CD14-positive monocyte (primary cell): ENCODE measurements at regions not wholly inside any gene's neighbourhood (a gene's known extent, or its start where the extent isn't known, plus 50 kb on each side); places are given as distances from the start of the nearest gene placed in this dataset.

Experiments
- DNase-seq, 3 donors: peaks; one replicate each; pipeline ENCODE4 v3.0.0-alpha.2; 2011 to 2022
- H2AFZ ChIP-seq: 2 replicates; pipeline ENCODE4 v1.6.0; 2012; ENCODE audit warnings: mild to moderate bottlenecking, low read depth, low read length, inconsistent platforms; ENCODE audit not compliant: insufficient read depth, poor library complexity, severe bottlenecking
- H3K27ac ChIP-seq, 2 donors: 1 replicate in 1 of 2; 2 replicates in 1 of 2; pipeline ENCODE4 v1.5.1; 2012 to 2013; ENCODE audit warnings: low read length in 2 of 2, control low read depth in 1 of 2, inconsistent platforms in 1 of 2, low read depth in 1 of 2, mild to moderate bottlenecking in 1 of 2
- H3K27me3 ChIP-seq, 2 donors: one replicate each; pipeline versions ENCODE4 v1.6.0 to v1.6.1; 2011 to 2013; ENCODE audit warnings: low read length in 2 of 2; ENCODE audit not compliant: control insufficient read depth in 2 of 2, insufficient read depth in 2 of 2
- H3K36me3 ChIP-seq, 2 donors: replicated peaks in 1 of 2; 1 replicate in 1 of 2; 2 replicates in 1 of 2; pipeline versions ENCODE4 v1.5.1 to v1.6.1; 2012 to 2013; ENCODE audit warnings: low read length in 2 of 2, control low read depth in 1 of 2, inconsistent platforms in 1 of 2, mild to moderate bottlenecking in 1 of 2; ENCODE audit not compliant: insufficient read depth in 2 of 2, control insufficient read depth in 1 of 2
- H3K4me1 ChIP-seq, 2 donors: 1 replicate in 1 of 2; 2 replicates in 1 of 2; pipeline versions ENCODE4 v1.5.1 to v1.6.1; 2012 to 2013; ENCODE audit warnings: low read length in 2 of 2, control low read depth in 1 of 2, inconsistent platforms in 1 of 2, mild to moderate bottlenecking in 1 of 2, moderate library complexity in 1 of 2; ENCODE audit not compliant: insufficient read depth in 2 of 2, control insufficient read depth in 1 of 2
- H3K4me2 ChIP-seq: replicated peaks from 2 replicates; pipeline ENCODE3; 2012; ENCODE audit warnings: low read length, moderate library complexity, mild to moderate bottlenecking; ENCODE audit not compliant: poor library complexity, severe bottlenecking; ENCODE audit errors: extremely low read depth
- H3K4me3 ChIP-seq, 3 experiments: fragments of 200-600 bp in 1 of 3; sonication (generic) in 1 of 3; replicated peaks in 1 of 3; 1 replicate in 2 of 3; 2 replicates in 1 of 3; pipeline ENCODE4 v1.5.1; 2011 to 2013; ENCODE audit warnings: low read length in 3 of 3, mild to moderate bottlenecking in 3 of 3, control low read depth in 2 of 3, low read depth in 2 of 3, inconsistent platforms in 1 of 3, moderate library complexity in 1 of 3
- H3K79me2 ChIP-seq: 2 replicates; pipeline ENCODE4 v1.6.0; 2012; ENCODE audit warnings: mild to moderate bottlenecking, control low read depth, inconsistent platforms, low read length, moderate library complexity; ENCODE audit not compliant: insufficient read depth
- H3K9ac ChIP-seq: 2 replicates; pipeline ENCODE4 v1.6.0; 2017; ENCODE audit warnings: low read length, mild to moderate bottlenecking; ENCODE audit not compliant: insufficient read depth, poor library complexity, severe bottlenecking
- H3K9me3 ChIP-seq, 2 donors: replicated peaks in 1 of 2; 1 replicate in 1 of 2; 2 replicates in 1 of 2; pipeline versions ENCODE4 v1.5.1 to v1.6.1; 2012 to 2013; ENCODE audit warnings: low read length in 2 of 2, control low read depth in 1 of 2; ENCODE audit not compliant: control insufficient read depth in 1 of 2, insufficient read depth in 1 of 2
- H4K20me1 ChIP-seq: 2 replicates; pipeline ENCODE4 v1.6.0; 2012; ENCODE audit warnings: mild to moderate bottlenecking, low read length, control low read depth, moderate library complexity; ENCODE audit not compliant: insufficient read depth
- H3K27ac Mint-ChIP-seq, 7 donors: one replicate each; pipeline ENCODE4 v1.8.0; 2020; ENCODE audit warnings: mild to moderate bottlenecking in 7 of 7, mixed read lengths in 7 of 7, moderate library complexity in 6 of 7, inconsistent platforms in 2 of 7
- H3K27me3 Mint-ChIP-seq, 3 donors: one replicate each; pipeline ENCODE4 v1.8.0; 2021 to 2022; ENCODE audit warnings: low read depth in 3 of 3, mild to moderate bottlenecking in 3 of 3, mixed read lengths in 3 of 3, moderate library complexity in 3 of 3, inconsistent platforms in 1 of 3
- H3K36me3 Mint-ChIP-seq, 2 donors: one replicate each; pipeline ENCODE4 v1.8.0; 2020; ENCODE audit warnings: mixed read lengths in 2 of 2, inconsistent platforms in 1 of 2, mild to moderate bottlenecking in 1 of 2
- H3K4me1 Mint-ChIP-seq: one replicate; pipeline ENCODE4 v1.8.0; 2020; ENCODE audit warnings: mild to moderate bottlenecking, mixed read lengths
- H3K4me3 Mint-ChIP-seq, 2 donors: one replicate each; pipeline ENCODE4 v1.8.0; 2020; ENCODE audit warnings: mild to moderate bottlenecking in 2 of 2, mixed read lengths in 2 of 2, moderate library complexity in 1 of 2
- H3K9me3 Mint-ChIP-seq, 7 donors: one replicate each; pipeline ENCODE4 v1.8.0; 2020 to 2022; ENCODE audit warnings: mixed read lengths in 7 of 7, mild to moderate bottlenecking in 6 of 7, moderate library complexity in 6 of 7, inconsistent platforms in 2 of 7
- CTCF ChIP-seq: fragments of 200-600 bp; IDR thresholded peaks from one replicate; pipeline ENCODE4 v1.8.0; 2022; ENCODE audit warnings: antibody characterized with exemption, mild to moderate bottlenecking
- WGBS: methylation state at CpG from one replicate; pipeline ENCODE4 v1.1.5; 2013; ENCODE audit warnings: missing lambda C conversion rate; ENCODE audit not compliant: insufficient coverage; 5-methylcytosine and 5-hydroxymethylcytosine counted together
- intact Hi-C, 2 donors: fragments of 100-400 bp; cut with micrococcal nuclease; formaldehyde crosslinking; loops; one replicate each; pipeline versions ENCODE4 v1.15.0 to v1.15.1; 2023

- Histone ChIP-seq H3K9me3 (no peaks in the 10 kb centered on the region), H4K20me1 (no peaks in the 10 kb centered on the region), H3K36me3 (no peaks in the 10 kb centered on the region), H3K9ac (no peak overlapping the region), H3K4me1 (peaks cover 3 to 6% of the 10 kb centered on the region in 2 donors), H3K79me2 (no peaks in the 10 kb centered on the region), H3K4me3 (no peak overlapping the region), H3K27me3 (no peaks in the 10 kb centered on the region), H3K4me2 (no peak overlapping the region), H2AFZ (no peak overlapping the region), H3K27ac (no peak overlapping the region)
- Mint-ChIP-seq H3K27ac (no peak overlapping the region), H3K36me3 (no peaks in the 10 kb centered on the region), H3K27me3 (peaks cover 0 to 2% (median 0%) of the 10 kb centered on the region in 3 donors), H3K4me3 (no peak overlapping the region), H3K4me1 (peaks cover 14% of the 10 kb centered on the region), H3K9me3 (peaks cover 0 to 4% (median 0%) of the 10 kb centered on the region in 7 donors)
- no peak for TF ChIP-seq CTCF
- intact Hi-C loops: no loop called here
- no peak for DNase-seq
- WGBS: 100% methylated on average over 1 of the region's 2 CpGs
Measured at GRCh38 chr2:58903427-58903826, 662.3 kb upstream of the FANCL start.

- peaks cover 14% of the 10 kb centered on the region for H3K4me1 Mint-ChIP-seq
- no peak overlapping the region for H3K27ac Mint-ChIP-seq
- H3K4me2 ChIP-seq: peak overlapping the region; percentile 43
- H3K27ac ChIP-seq: no peak overlapping the region
- no peaks in the 10 kb centered on the region for H3K79me2 ChIP-seq
- no CpG with 5 or more reads among the region's 10 CpGs for WGBS
- no peak overlapping the region for H3K9ac ChIP-seq
- H2AFZ ChIP-seq: peak overlapping the region; percentile 41
- H3K9me3 ChIP-seq: no peaks in the 10 kb centered on the region
- peak overlapping the region; percentile 4 to 72 for H3K4me3 Mint-ChIP-seq
- DNase-seq: no peak
- peaks cover 0 to 4% (median 0%) of the 10 kb centered on the region in 7 donors for H3K9me3 Mint-ChIP-seq
- no peaks in the 10 kb centered on the region for H4K20me1 ChIP-seq
- no peaks in the 10 kb centered on the region for H3K36me3 Mint-ChIP-seq
- H3K36me3 ChIP-seq: no peaks in the 10 kb centered on the region
- no peak for TF ChIP-seq CTCF
- no peak overlapping the region for H3K4me3 ChIP-seq
- H3K27me3 Mint-ChIP-seq: peaks cover 0 to 2% (median 0%) of the 10 kb centered on the region in 3 donors
- intact Hi-C loops: no loop called here
- peaks cover 3 to 6% of the 10 kb centered on the region in 2 donors for H3K4me1 ChIP-seq
- no peaks in the 10 kb centered on the region for H3K27me3 ChIP-seq
Measured at GRCh38 chr2:58900246-58901027, 659.3 kb upstream of the FANCL start.
